IMR-90 (cell line): ENCODE measurements at regions not wholly inside any gene's neighbourhood (a gene's known extent, or its start where the extent isn't known, plus 50 kb on each side); places are given as distances from the start of the nearest gene placed in this dataset.

Experiments used
- ATAC-seq: fragments of 200-7000 bp; cut with Tn5 transposase; 2 replicates; pipeline ENCODE4 v1.9.1; 2020; ENCODE audit warnings: low read depth, mild to moderate bottlenecking, moderate library complexity
- BruUV-seq: library from RNA; stranded (reverse); fragments of 400-500 nt; replicated peaks from 2 replicates; lab custom pipeline; 2021; lab: Mats Ljungman, UMichigan
- CTCF ChIA-PET: fragments of 300-600 bp; formaldehyde crosslinking; extraction: SDS; loops from one replicate; lab custom pipeline; 2021; ENCODE audit warnings: antibody characterized with exemption; lab: Yijun Ruan, JAX
- POLR2A ChIA-PET: fragments of 300-600 bp; sonication (Branson Sonifier 250); formaldehyde crosslinking; loops from one replicate; lab custom pipeline; 2022; ENCODE audit warnings: antibody characterized with exemption; ENCODE audit not compliant: unreplicated experiment; lab: Charles Lee
- DNase-seq: peaks from one replicate; pipeline ENCODE4 v3.0.0; 2013
- H2AFZ ChIP-seq: replicated peaks from 2 replicates; pipeline ENCODE3; 2013; ENCODE audit warnings: low read length, mild to moderate bottlenecking; ENCODE audit not compliant: poor library complexity
- H2AK5ac ChIP-seq: 2 replicates; pipeline ENCODE4 v1.6.1; 2013; ENCODE audit warnings: low read depth, low read length, inconsistent platforms
- H2AK9ac ChIP-seq: replicated peaks from 2 replicates; pipeline ENCODE3; 2013; ENCODE audit warnings: mild to moderate bottlenecking, low read depth, low read length, moderate library complexity; ENCODE audit not compliant: poor library complexity
- H2BK120ac ChIP-seq: 2 replicates; pipeline ENCODE4 v1.6.1; 2013; ENCODE audit warnings: low read depth, low read length, inconsistent platforms
- H2BK15ac ChIP-seq: 3 replicates; pipeline ENCODE4 v1.6.1; 2013; ENCODE audit warnings: low read depth, low read length, inconsistent platforms
- H2BK20ac ChIP-seq: 2 replicates; pipeline ENCODE4 v1.6.1; 2013; ENCODE audit warnings: low read depth, mild to moderate bottlenecking, inconsistent platforms, low read length, moderate library complexity
- H2BK5ac ChIP-seq: 2 replicates; pipeline ENCODE4 v1.6.1; 2013; ENCODE audit warnings: mild to moderate bottlenecking, low read depth, low read length, inconsistent platforms; ENCODE audit not compliant: poor library complexity, severe bottlenecking
- H3K14ac ChIP-seq: replicated peaks from 2 replicates; pipeline ENCODE4 v1.6.1; 2013; ENCODE audit warnings: low read depth, low read length, inconsistent platforms
- H3K18ac ChIP-seq: 2 replicates; pipeline ENCODE4 v1.6.1; 2013; ENCODE audit warnings: low read depth, low read length, control low read depth
- H3K23ac ChIP-seq: 2 replicates; pipeline ENCODE4 v1.6.1; 2013; ENCODE audit warnings: low read depth, low read length, inconsistent platforms
- H3K27ac ChIP-seq: 2 replicates; pipeline ENCODE4 v1.5.1; 2013; ENCODE audit warnings: mild to moderate bottlenecking, control low read depth, low read length; ENCODE audit not compliant: insufficient read depth
- H3K27me3 ChIP-seq: 2 replicates; pipeline ENCODE4 v1.6.1; 2013; ENCODE audit warnings: low read length; ENCODE audit not compliant: control insufficient read depth, insufficient read depth
- H3K36me3 ChIP-seq: 2 replicates; pipeline ENCODE4 v1.6.1; 2013; ENCODE audit warnings: low read length, mixed read lengths; ENCODE audit not compliant: control insufficient read depth, insufficient read depth
- H3K4ac ChIP-seq: 2 replicates; pipeline ENCODE4 v1.6.1; 2013; ENCODE audit warnings: low read depth, low read length, inconsistent platforms
- H3K4me1 ChIP-seq: 2 replicates; pipeline ENCODE4 v1.6.1; 2013; ENCODE audit warnings: low read length, mixed read lengths; ENCODE audit not compliant: control insufficient read depth, insufficient read depth
- H3K4me2 ChIP-seq: 2 replicates; pipeline ENCODE4 v1.6.1; 2013; ENCODE audit warnings: low read depth, mild to moderate bottlenecking, control low read depth, low read length, moderate library complexity
- H3K4me3 ChIP-seq: 2 replicates; pipeline ENCODE4 v1.5.1; 2013; ENCODE audit warnings: low read depth, mild to moderate bottlenecking, control low read depth, low read length, moderate library complexity; ENCODE audit not compliant: insufficient read depth
- H3K56ac ChIP-seq: 2 replicates; pipeline ENCODE4 v1.6.1; 2013; ENCODE audit warnings: low read length, inconsistent platforms; ENCODE audit not compliant: insufficient read depth; ENCODE audit errors: extremely low read depth
- H3K79me1 ChIP-seq, 2 experiments: 2 replicates each; pipeline ENCODE4 v1.6.1; 2013; ENCODE audit warnings: low read length in 2 of 2, inconsistent platforms in 1 of 2, low read depth in 1 of 2
- H3K9ac ChIP-seq: 2 replicates; pipeline ENCODE4 v1.6.1; 2013; ENCODE audit warnings: low read depth, low read length, control low read depth
- H3K9me1 ChIP-seq: 2 replicates; pipeline ENCODE4 v1.6.1; 2013; ENCODE audit warnings: low read length, inconsistent platforms; ENCODE audit not compliant: insufficient read depth
- H3K9me3 ChIP-seq: 2 replicates; pipeline ENCODE4 v1.6.1; 2013; ENCODE audit warnings: low read length; ENCODE audit not compliant: control insufficient read depth, insufficient read depth
- H4K20me1 ChIP-seq: 2 replicates; pipeline ENCODE4 v1.6.1; 2013; ENCODE audit warnings: low read length, inconsistent platforms; ENCODE audit not compliant: insufficient read depth
- H4K5ac ChIP-seq: 2 replicates; pipeline ENCODE4 v1.6.1; 2013; ENCODE audit warnings: mild to moderate bottlenecking, low read depth, low read length, control low read depth
- H4K8ac ChIP-seq, 2 experiments: 2 replicates each; pipeline ENCODE4 v1.6.1; 2013; ENCODE audit warnings: low read depth in 2 of 2, low read length in 2 of 2, control low read depth in 1 of 2, inconsistent platforms in 1 of 2
- H4K91ac ChIP-seq: 2 replicates; pipeline ENCODE4 v1.6.1; 2013; ENCODE audit warnings: low read depth, low read length, inconsistent platforms; ENCODE audit not compliant: insufficient read depth
- BHLHE40 ChIP-seq: fragments of 150-350 bp; IDR thresholded peaks from 2 replicates; pipeline ENCODE4 v1.6.1; 2016; ENCODE audit warnings: mild to moderate bottlenecking, low read depth, low read length
- CEBPB ChIP-seq: IDR thresholded peaks from 2 replicates; pipeline ENCODE4 v1.6.1; 2012; ENCODE audit warnings: low read depth, low read length, improper control_type of control experiment
- CHD1 ChIP-seq: IDR thresholded peaks from 2 replicates; pipeline ENCODE4 v1.6.1; 2012; ENCODE audit warnings: low read depth, low read length, improper control_type of control experiment
- FOS ChIP-seq: fragments of 150-350 bp; IDR thresholded peaks from 2 replicates; pipeline ENCODE4 v1.6.1; 2016; ENCODE audit warnings: low read depth, low read length
- NFE2L2 ChIP-seq: fragments of 150-350 bp; IDR thresholded peaks from 2 replicates; pipeline ENCODE4 v1.6.1; 2016; ENCODE audit warnings: low read depth, mild to moderate bottlenecking, low read length
- RAD21 ChIP-seq: IDR thresholded peaks from 2 replicates; pipeline ENCODE4 v1.6.1; 2012; ENCODE audit warnings: low read length, improper control_type of control experiment
- RCOR1 ChIP-seq: IDR thresholded peaks from 2 replicates; pipeline ENCODE4 v1.6.1; 2012; ENCODE audit warnings: mild to moderate bottlenecking, low read length, improper control_type of control experiment; ENCODE audit not compliant: insufficient replicate concordance
- RFX5 ChIP-seq: IDR thresholded peaks from 2 replicates; pipeline ENCODE4 v1.8.0; 2012; ENCODE audit warnings: low read depth, mild to moderate bottlenecking, low read length, moderate library complexity
- dilution Hi-C: fragments of 300-500 bp; cut with HindIII; formaldehyde crosslinking; loops from one replicate; pipeline ENCODE4 v1.14.3; 2018; ENCODE audit warnings: low sequenced_read_pairs; ENCODE audit not compliant: unreplicated experiment
- in situ Hi-C: fragments of 300-500 bp; cut with MboI; formaldehyde crosslinking; loops from 3 replicates; pipeline ENCODE4 v1.14.3; 2019; ENCODE audit warnings: low sequenced_read_pairs, inconsistent platforms, mixed read lengths
- intact Hi-C: fragments of 100-400 bp; cut with micrococcal nuclease; formaldehyde crosslinking; loops from 2 replicates; pipeline ENCODE4 v1.10.0; 2022
- TF ChIP-seq, protein P1 (sequence below): fragments of 150-350 bp; IDR thresholded peaks from 2 replicates; pipeline ENCODE4 v1.6.1; 2016; ENCODE audit warnings: low read depth, mild to moderate bottlenecking, low read length, moderate library complexity, borderline replicate concordance
- TF ChIP-seq, protein P2 (sequence below): conservative IDR thresholded peaks from 2 replicates; pipeline ENCODE4 v1.5.1; 2012; ENCODE audit warnings: mild to moderate bottlenecking, low read depth, low read length, improper control_type of control experiment

DNA sequence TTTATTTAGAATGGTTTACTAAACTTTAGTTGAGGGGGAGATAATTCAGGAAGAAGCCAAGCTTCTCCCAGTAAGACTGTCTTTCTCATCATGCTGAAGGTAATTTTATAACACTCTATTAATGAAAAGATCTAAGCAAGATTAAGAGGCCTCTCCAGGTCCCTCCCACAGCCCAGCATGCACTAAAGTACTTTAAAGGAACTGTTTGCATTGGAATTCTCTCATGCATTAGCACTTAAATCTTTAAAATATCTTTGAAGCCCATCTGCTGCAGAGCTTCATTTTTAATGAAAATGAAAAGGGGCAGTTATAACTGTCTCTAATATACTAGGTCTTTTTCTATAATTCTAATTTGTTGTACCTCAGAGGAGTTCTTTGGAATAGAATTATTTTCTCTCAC lies 1379.1 kb upstream of the ADGRL4 start:
- Histone ChIP-seq H3K9me1 (no peaks in the 10 kb centered on the region), H3K79me1 (no peaks in the 10 kb centered on the region), H3K23ac (no peak overlapping the region), H4K5ac (no peak overlapping the region), H4K91ac (no peak overlapping the region), H3K27ac (no peak overlapping the region), H3K9me3 (no peaks in the 10 kb centered on the region), H2AFZ (no peak overlapping the region), H3K4me2 (no peak overlapping the region), H4K8ac (no peak overlapping the region), H2AK5ac (no peak overlapping the region), H2BK20ac (no peak overlapping the region), H3K4me1 (no peaks in the 10 kb centered on the region), H2BK120ac (no peak overlapping the region), H4K20me1 (no peaks in the 10 kb centered on the region), H2BK5ac (no peak overlapping the region), H2BK15ac (no peak overlapping the region), H3K9ac (no peak overlapping the region), H3K18ac (no peak overlapping the region), H2AK9ac (no peak overlapping the region), H3K36me3 (no peaks in the 10 kb centered on the region), H3K27me3 (no peaks in the 10 kb centered on the region), H3K4ac (no peak overlapping the region), H3K56ac (no peak overlapping the region), H3K4me3 (no peak overlapping the region), H3K14ac (no peak overlapping the region)
- ChIA-PET POLR2A (no interaction called here), CTCF (no interaction called here)
- ATAC-seq (no peak), DNase-seq (no peak)
- no peak for TF ChIP-seq FOS
- no peak for TF ChIP-seq CHD1
- TF ChIP-seq, protein P1, sequence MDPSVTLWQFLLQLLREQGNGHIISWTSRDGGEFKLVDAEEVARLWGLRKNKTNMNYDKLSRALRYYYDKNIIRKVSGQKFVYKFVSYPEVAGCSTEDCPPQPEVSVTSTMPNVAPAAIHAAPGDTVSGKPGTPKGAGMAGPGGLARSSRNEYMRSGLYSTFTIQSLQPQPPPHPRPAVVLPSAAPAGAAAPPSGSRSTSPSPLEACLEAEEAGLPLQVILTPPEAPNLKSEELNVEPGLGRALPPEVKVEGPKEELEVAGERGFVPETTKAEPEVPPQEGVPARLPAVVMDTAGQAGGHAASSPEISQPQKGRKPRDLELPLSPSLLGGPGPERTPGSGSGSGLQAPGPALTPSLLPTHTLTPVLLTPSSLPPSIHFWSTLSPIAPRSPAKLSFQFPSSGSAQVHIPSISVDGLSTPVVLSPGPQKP: no peak
- TF ChIP-seq RAD21: no peak
- TF ChIP-seq RFX5: no peak
- TF ChIP-seq RCOR1: no peak
- TF ChIP-seq, protein P2, sequence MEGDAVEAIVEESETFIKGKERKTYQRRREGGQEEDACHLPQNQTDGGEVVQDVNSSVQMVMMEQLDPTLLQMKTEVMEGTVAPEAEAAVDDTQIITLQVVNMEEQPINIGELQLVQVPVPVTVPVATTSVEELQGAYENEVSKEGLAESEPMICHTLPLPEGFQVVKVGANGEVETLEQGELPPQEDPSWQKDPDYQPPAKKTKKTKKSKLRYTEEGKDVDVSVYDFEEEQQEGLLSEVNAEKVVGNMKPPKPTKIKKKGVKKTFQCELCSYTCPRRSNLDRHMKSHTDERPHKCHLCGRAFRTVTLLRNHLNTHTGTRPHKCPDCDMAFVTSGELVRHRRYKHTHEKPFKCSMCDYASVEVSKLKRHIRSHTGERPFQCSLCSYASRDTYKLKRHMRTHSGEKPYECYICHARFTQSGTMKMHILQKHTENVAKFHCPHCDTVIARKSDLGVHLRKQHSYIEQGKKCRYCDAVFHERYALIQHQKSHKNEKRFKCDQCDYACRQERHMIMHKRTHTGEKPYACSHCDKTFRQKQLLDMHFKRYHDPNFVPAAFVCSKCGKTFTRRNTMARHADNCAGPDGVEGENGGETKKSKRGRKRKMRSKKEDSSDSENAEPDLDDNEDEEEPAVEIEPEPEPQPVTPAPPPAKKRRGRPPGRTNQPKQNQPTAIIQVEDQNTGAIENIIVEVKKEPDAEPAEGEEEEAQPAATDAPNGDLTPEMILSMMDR: no peak
- no peak for TF ChIP-seq NFE2L2
- TF ChIP-seq CEBPB: no peak
- no peak for TF ChIP-seq BHLHE40
- dilution Hi-C loops (no loop called here), intact Hi-C loops (no loop called here), in situ Hi-C loops (no loop called here)
- BruUV-seq: no TSS peak
